ENCODE measurements at regions not wholly inside any gene's neighbourhood (a gene's known extent, or its start where the extent isn't known, plus 50 kb on each side); places are given as distances from the start of the nearest gene placed in this dataset.
"Not testable (repeated sequence)": the region's sequence is repeated elsewhere in the genome, so short reads cannot be mapped to it uniquely, and the experiment has no call there.

DNA sequence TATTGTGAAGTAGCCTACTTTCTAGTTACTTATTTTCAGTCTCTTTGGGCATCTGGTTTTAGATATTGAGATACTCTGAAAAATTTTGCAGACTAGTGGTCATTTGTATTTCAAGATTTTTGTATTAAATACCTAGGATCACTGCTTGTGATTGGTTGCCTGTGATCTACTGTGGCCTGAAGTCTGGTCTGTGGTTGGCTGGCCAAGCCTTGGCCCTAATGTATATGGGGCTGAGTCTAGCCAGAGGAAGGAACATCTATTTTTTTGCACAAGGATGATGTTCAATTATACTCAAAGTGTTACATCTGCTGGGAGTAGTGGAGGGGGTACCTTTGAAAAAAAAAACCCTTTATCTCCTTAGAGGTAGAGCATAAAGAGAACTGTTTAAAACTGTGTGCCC is 50.2 kb upstream of the NIPA1 start:
- TF ChIP-seq, protein P1, sequence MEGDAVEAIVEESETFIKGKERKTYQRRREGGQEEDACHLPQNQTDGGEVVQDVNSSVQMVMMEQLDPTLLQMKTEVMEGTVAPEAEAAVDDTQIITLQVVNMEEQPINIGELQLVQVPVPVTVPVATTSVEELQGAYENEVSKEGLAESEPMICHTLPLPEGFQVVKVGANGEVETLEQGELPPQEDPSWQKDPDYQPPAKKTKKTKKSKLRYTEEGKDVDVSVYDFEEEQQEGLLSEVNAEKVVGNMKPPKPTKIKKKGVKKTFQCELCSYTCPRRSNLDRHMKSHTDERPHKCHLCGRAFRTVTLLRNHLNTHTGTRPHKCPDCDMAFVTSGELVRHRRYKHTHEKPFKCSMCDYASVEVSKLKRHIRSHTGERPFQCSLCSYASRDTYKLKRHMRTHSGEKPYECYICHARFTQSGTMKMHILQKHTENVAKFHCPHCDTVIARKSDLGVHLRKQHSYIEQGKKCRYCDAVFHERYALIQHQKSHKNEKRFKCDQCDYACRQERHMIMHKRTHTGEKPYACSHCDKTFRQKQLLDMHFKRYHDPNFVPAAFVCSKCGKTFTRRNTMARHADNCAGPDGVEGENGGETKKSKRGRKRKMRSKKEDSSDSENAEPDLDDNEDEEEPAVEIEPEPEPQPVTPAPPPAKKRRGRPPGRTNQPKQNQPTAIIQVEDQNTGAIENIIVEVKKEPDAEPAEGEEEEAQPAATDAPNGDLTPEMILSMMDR (IDR thresholded peaks at IDR 0.05): not testable (repeated sequence)
- TF ChIP-seq EZH2 (IDR thresholded peaks at IDR 0.05; ENCODE audit: borderline replicate concordance, insufficient read depth, low read depth, low read length, poor library complexity, severe bottlenecking): not testable (repeated sequence)
